GM12892 (cell line): ENCODE measurements at regions not wholly inside any gene's neighbourhood (a gene's known extent, or its start where the extent isn't known, plus 50 kb on each side); places are given as distances from the start of the nearest gene placed in this dataset.

Experiments
- DNase-seq: peaks from one replicate; pipeline ENCODE4 v3.0.0; 2011; ENCODE audit not compliant: insufficient read length
- FAIRE-seq: peaks from 2 replicates; lab custom pipeline; 2011; peaks lifted over from hg19 to GRCh38; lab: Jason Lieb, UNC
- POLR2A ChIP-seq: IDR thresholded peaks from 2 replicates; pipeline ENCODE4 v1.6.1; 2011; ENCODE audit warnings: low read depth, low read length, control low read depth
- POLR2AphosphoS5 ChIP-seq: IDR thresholded peaks from 2 replicates; pipeline ENCODE4 v1.6.1; 2011; ENCODE audit warnings: low read depth, low read length, control low read depth
- TAF1 ChIP-seq: IDR thresholded peaks from 2 replicates; pipeline ENCODE4 v1.6.1; 2011; ENCODE audit warnings: low read depth, mild to moderate bottlenecking, control low read depth, low read length, borderline replicate concordance

DNA sequence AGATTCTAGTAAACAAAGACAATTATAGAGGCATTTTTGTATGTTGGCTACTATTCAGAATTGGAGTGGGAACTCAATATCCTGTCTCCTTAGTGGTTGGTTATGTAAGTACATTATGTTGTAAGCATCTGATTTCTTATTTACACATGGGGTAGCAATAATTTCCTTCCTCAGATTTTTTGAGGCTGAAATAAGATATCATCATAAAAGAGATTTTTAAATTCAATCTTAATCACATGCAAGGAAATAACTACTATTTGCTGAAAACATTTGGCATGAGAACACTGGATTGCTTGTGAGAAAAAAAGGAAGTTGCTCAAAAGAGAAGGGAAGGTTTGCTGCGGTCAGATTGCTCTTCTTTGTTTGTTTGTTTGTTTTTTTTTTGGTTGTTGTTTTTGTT lies 437.7 kb upstream of the HS3ST1 start:
- FAIRE-seq (no peak), DNase-seq (no peak)
- TF ChIP-seq TAF1, result no peak
- TF ChIP-seq POLR2A, result no peak
- no peak for TF ChIP-seq POLR2AphosphoS5

DNA sequence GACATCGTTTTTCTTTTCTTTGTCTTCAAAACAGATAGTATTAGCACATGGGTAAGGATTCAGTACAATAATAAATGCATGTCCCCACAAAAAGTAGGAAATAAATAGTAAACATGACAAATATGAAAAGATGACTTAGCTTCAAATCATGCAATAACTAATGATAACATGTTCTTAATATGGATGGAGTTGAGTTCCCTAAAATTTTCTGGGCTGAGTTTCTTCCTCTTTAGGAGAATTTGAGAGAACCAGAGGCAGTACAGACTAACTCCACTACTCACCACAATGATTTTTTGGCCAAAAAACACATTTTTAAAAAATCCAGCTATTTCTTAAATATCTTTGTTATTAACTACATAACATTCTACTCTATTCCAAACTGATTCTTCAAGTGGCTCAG lies 432.3 kb upstream of the HS3ST1 start:
- DNase-seq (no peak), FAIRE-seq (no peak)
- TF ChIP-seq POLR2AphosphoS5 (no peak), TAF1 (no peak), POLR2A (no peak)

DNA sequence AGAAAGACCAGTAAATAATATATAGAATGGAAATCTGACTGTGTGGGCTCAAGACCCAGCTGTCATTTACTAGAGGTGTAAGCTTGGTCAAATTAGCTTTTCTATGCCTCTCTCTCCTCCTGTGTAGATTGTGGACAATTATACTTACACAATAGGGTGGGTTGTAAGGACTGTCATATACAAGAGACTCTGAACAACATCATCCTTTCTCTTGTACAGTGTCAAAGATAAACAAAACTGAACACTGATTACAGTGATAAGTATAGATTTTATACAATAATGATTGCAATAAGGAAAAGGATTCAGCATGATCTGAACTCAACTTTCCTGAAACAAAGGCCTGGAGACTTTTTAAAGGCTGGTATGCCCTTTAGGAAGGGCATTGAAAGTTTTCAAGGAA lies 429.2 kb upstream of the HS3ST1 start:
- DNase-seq (no peak), FAIRE-seq (no peak)
- TF ChIP-seq TAF1 (no peak), POLR2A (no peak)

DNA sequence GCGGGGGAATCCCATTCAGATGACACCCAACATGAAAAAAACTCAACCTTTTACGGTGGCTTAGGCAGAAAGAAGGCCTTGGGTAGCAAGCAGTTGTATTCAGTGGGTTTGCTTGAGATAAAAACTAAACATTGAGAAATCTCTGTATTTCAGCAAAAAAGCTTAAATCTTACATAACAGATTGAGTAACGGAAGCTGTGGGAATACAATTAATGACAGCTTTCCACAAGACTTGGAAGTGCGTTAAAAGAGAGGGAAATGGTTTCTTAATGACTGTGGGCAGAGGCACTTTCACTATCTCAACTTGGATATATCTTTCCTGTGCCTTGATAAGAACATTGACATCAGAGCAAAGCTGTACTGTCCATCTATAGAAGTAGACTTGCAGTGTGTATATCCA lies 418.5 kb upstream of the HS3ST1 start:
- DNase-seq, result no peak
- TF ChIP-seq POLR2AphosphoS5 (no peak), TAF1 (no peak), POLR2A (no peak)
- FAIRE-seq, result no peak

DNA sequence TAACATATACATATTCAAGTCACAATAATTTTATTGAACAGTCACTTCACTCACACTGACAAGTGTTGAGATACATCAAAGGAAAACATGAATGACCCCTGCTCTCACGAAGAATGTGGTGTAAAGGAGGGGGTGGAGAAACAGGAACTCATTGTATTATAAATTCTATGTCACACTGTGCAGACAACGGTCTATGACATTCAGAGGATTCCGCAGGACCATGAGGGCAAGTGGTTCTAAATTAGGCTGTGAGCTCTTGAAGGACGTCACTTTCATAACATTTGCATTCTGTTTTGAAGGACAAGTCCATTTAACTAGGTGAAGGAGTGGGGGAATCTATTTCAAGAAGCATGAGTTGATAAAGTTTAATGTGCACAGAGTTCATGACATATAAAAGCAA lies 415.2 kb upstream of the HS3ST1 start:
- no peak for DNase-seq
- TF ChIP-seq POLR2AphosphoS5 (no peak), TAF1 (no peak), POLR2A (no peak)
- FAIRE-seq, result no peak

DNA sequence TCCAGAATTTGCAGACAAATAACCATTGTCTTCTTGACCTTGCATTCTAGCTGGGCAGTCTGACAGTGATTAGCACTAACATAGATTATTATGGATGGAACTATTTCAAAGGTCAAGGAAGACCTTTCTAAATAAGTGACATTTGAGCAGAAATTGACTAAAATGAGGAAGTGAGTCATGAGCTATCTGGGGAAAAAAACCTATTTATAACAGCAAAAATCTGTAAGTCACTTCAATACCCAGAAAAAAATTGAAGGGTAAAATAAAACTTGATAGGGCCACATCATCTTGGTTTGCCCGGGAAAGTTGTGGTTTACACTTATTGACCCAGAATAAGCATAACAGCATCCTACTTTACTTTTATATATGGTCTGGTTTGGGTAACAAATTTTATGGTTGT lies 414.6 kb upstream of the HS3ST1 start:
- TF ChIP-seq POLR2A, result no peak
- TF ChIP-seq TAF1, result no peak
- no peak for TF ChIP-seq POLR2AphosphoS5
- no peak for FAIRE-seq
- DNase-seq, result no peak

DNA sequence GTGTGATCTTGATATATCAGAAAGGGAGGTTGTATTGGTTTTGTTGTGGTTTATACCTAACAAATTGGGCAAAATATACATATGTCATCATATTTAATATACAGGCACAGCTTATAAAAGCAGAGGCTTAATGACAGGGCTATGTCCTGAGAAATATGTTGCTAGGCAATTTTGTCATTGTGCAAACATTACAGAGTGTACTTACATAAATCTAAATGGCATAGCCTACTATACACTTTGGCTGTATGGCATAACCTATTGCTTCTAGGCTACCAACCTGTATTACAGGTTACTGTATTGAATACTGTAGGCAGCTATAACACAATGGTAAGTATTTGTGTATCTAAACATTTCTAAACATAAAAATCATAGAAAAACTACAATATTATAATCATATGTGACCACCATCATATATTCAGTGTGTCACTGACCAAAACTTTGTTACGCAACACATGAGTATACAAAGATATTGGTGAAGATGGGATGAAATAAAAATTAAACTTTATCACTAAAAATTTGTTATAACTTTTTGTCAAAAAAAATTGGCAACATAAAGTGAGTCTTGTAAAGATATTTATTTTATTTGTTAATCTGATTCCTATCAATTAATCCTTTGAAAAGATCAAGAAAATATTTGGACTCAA lies 414.0 kb upstream of the HS3ST1 start:
- DNase-seq (no peak), FAIRE-seq (no peak)
- TF ChIP-seq TAF1 (no peak), POLR2AphosphoS5 (no peak), POLR2A (no peak)

DNA sequence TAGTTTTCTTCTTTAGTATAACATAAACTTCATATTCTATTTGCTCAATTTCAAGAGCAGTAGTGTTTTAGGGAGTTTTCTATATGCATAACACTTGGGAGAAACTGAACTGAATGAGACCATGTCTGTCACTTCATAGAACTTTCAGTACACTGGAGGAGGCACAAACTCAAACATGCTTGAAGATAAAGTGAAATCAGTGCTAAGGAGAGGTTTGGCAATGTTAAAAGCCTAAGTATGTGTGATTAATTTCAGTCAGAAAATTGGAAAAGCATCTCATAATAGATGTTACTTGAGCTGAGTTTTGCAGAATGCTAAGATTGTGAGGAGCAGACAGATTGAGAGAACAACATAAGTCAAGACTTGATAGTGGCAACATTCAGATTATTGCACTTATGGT lies 411.2 kb upstream of the HS3ST1 start:
- no peak for DNase-seq
- no peak for FAIRE-seq

DNA sequence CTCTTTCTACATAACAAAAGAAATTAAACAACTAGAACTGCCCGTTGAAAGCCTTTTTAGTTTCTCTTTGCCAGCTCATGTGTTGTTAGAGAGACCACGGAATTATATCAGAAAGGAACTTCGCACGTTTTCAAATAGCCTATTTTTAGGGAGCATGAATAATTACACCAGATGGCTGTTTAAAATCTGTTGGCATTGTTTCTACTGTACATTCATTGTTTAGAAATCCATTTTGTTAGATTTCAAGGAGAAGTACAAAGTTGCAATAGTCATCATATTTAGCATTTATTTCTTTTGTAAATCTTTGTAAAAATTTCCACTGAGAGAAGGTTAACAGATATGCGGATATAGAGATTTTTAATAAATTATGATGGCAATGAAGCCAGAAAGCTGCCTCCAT lies 403.0 kb upstream of the HS3ST1 start:
- no peak for DNase-seq
- FAIRE-seq, result no peak
- TF ChIP-seq POLR2A, result no peak
- TF ChIP-seq POLR2AphosphoS5, result no peak
- TF ChIP-seq TAF1, result no peak

More for the DNA sequence above, 411.2 kb upstream of the HS3ST1 start:
- TF ChIP-seq TAF1 (no peak), POLR2AphosphoS5 (no peak), POLR2A (no peak)

DNA sequence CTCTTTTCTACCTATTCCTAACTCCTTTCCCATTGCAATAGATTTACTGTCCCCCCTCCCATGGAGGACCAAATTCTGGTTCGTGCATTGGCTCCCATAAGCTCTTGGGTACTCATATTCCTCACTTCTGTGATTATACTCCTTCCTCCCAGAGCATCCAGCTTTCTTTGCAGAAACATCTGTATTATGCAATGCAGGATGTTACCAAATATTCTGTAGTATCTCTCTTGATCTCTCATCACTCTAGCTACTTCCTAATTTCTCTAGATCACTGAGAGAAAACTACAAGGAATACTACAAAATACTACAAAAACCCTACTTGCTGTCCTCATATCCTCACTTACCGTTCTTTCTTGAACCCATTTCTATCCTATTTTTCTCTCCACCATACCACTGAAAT lies 395.9 kb upstream of the HS3ST1 start:
- no peak for DNase-seq
- FAIRE-seq, result no peak
- no peak for TF ChIP-seq POLR2AphosphoS5
- no peak for TF ChIP-seq TAF1
- no peak for TF ChIP-seq POLR2A

DNA sequence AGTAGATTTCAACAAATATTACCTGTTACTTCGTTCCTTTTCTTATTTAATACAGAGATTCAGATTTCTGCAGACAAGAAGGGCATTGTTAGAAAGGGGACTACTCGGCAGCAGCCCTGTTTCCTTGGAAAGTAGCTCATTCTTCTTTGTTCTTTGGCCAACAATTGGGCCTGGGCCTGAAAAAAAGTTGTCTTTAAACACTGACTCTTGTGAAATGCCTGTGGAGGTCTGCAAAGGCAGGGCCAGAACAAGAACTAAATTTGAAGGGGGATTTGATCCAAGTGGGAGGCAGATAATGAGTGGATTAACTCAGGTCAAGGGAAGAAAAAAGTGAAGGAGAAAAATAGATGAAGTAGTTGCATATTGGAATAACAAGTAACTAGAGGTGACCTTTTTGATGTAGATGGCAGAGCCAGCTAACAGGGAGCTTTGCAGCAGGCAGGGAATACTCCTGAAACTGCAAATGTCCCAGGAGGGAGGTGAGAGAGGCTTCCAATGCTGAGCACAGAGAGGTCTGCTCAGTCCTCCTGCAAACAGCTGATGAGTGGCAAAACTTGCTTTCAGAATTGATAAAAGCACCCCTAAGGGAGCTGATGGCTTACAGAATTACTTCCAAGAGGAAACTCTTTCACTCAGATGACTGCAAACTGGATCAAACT lies 393.2 kb upstream of the HS3ST1 start:
- TF ChIP-seq TAF1, result no peak
- TF ChIP-seq POLR2A, result no peak
- TF ChIP-seq POLR2AphosphoS5, result no peak
- DNase-seq, result no peak
- no peak for FAIRE-seq

DNA sequence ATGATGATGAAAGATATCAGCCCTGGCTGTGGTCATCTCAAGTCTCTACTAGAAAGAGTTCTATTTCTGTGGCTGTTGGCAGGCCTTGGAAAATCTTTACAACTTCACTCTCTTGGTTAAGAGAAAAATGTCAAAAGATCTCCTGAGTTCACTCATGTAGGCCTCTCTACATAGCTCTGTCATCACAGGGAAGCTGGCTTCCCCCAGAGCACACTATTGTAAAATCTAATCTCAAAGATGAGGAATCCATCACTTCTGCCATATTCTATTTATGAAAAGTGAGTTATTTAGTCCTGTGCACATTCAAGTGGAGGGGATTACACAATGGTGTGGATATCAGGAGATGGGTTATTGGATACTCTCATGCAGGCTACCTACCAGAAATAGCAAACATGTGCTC lies 388.4 kb upstream of the HS3ST1 start:
- DNase-seq (no peak), FAIRE-seq (no peak)
- TF ChIP-seq POLR2AphosphoS5 (no peak), POLR2A (no peak), TAF1 (no peak)
